ENCODE measurements at regions not wholly inside any gene's neighbourhood (a gene's known extent, or its start where the extent isn't known, plus 50 kb on each side); places are given as distances from the start of the nearest gene placed in this dataset.

DNA sequence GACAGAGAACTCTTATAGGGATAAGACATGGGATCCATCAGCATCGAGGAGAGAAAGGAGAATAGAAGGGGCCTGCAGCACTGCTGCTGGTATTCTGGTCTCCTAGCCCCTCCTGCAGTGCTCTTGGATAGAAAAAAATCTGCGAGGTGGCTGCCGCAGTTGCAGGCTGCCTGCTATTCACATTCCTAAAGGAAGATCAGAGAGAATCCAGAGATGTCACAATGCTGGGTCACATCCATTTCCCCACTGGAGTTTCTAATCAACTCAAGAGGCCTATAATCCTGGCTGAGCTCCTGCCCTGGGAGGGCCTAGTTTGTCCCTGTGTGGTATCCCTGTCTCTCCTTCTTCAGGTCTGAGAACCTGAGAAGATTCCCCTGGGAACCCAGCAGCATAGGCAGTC, 357.8 kb downstream of the MAFB start:
- no peaks in the 10 kb centered on the region for H3K4me1 ChIP-seq
- no peak for TF ChIP-seq POLR2A (IDR thresholded peaks at IDR 0.05)
- TF ChIP-seq CTCF (IDR thresholded peaks at IDR 0.05), result no peak
- TF ChIP-seq EP300 (IDR thresholded peaks at IDR 0.05), result no peak
- no peak for TF ChIP-seq POLR2AphosphoS5 (IDR thresholded peaks at IDR 0.05)
- H3K27me3 ChIP-seq, result no peaks in the 10 kb centered on the region
- no peaks in the 10 kb centered on the region for H3K36me3 ChIP-seq
- no peak for DNase-seq
- no peak overlapping the region for H3K4me3 ChIP-seq
- intact Hi-C loops (cut with DNase I; ENCODE audit: low total_unique reads), result no loop called here
- no peak overlapping the region for H3K27ac ChIP-seq
- 50 to 87% (median 82%) methylated on average over 1 to 3 of the region's 3 CpGs for WGBS, 5 donors
- no peaks in the 10 kb centered on the region for H3K9me3 ChIP-seq

DNA sequence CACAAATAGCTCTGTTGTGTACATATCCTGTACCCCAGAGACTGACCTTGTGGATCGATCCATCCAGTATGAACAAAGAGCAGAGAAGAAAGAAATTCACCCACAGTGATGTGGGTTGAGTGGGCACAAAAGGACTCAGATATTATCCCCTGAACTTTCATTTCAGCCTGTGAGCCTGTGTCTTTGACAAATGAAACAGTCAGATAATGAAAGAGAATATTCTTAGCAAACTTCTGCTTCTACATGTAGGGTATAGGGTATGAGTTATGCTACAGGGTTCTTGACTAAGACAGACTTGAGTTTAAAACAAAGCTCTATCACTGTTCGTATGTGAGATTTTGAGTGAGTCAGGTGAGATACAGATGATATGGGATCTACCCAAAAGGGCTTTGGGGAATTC, 359.7 kb downstream of the MAFB start:
- WGBS, 5 donors, result 70 to 90% (median 79%) methylated on average over 2 of the region's 2 CpGs
- Histone ChIP-seq H3K27ac (no peak overlapping the region), H3K4me3 (no peak overlapping the region), H3K36me3 (no peaks in the 10 kb centered on the region), H3K9me3 (no peaks in the 10 kb centered on the region), H3K27me3 (no peaks in the 10 kb centered on the region), H3K4me1 (no peaks in the 10 kb centered on the region)
- intact Hi-C loops (cut with DNase I; ENCODE audit: low total_unique reads), result no loop called here
- no peak for DNase-seq
- TF ChIP-seq EP300 (IDR thresholded peaks at IDR 0.05), result no peak
- no peak for TF ChIP-seq POLR2AphosphoS5 (IDR thresholded peaks at IDR 0.05)
- TF ChIP-seq POLR2A (IDR thresholded peaks at IDR 0.05), result no peak
- no peak for TF ChIP-seq CTCF (IDR thresholded peaks at IDR 0.05)

DNA sequence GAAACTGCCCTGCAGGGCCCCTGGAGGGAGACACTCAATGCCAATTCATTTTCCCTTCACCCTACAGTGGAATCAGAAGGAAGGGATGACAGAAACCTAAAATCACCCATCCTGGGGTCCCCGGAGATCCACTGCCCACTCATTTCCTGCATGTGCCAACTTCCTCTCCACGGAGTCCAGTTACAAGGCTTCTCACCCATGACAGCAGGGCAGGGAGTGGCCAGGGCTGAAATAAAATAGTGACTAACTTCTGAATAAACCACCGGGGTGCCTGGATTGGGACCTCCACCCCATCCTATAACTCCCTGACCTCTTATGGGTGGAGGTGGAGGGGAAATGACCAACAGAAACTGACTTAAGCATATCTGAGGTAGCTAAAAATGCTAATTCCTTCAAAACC, 362.3 kb downstream of the MAFB start:
- WGBS, 5 donors, result 57 to 69% (median 65%) methylated on average over 3 of the region's 3 CpGs
- no peaks in the 10 kb centered on the region for H3K9me3 ChIP-seq
- no peaks in the 10 kb centered on the region for H3K27me3 ChIP-seq
- TF ChIP-seq EP300 (IDR thresholded peaks at IDR 0.05) (no peak), POLR2A (IDR thresholded peaks at IDR 0.05) (no peak), POLR2AphosphoS5 (IDR thresholded peaks at IDR 0.05) (no peak), CTCF (IDR thresholded peaks at IDR 0.05) (no peak)
- no peak overlapping the region for H3K4me3 ChIP-seq
- no peak overlapping the region for H3K27ac ChIP-seq
- DNase-seq, result no peak
- no peaks in the 10 kb centered on the region for H3K4me1 ChIP-seq
- intact Hi-C loops (cut with DNase I; ENCODE audit: low total_unique reads), result no loop called here
- H3K36me3 ChIP-seq, result no peaks in the 10 kb centered on the region

DNA sequence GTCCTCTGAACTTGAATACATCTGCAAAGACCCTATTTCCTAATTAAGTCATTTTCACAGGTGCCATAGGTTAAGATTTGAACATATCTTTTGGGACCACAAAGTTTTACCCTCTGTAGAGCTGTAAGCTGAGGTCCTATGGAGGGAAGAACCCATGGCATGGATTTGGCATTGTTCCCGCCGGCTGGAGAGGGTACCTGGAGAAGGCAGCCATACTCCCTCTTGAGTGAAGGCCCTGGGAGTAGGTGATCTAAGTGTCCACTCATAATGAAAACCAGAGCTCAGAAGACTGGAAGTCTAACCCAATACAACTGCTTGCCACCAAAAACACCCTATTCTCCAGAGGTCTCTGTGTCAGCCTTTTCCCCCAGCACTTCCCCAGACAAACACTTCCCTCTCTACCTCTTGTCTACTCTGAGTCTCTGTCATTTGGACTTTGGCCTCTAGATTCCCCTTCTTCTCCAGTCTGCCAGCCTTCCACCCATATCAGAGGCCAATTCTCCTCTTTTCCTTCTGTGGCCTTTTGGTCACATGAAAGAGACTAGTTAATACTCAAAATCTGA, 363.9 kb downstream of the MAFB start:
- Histone ChIP-seq H3K9me3 (no peaks in the 10 kb centered on the region), H3K4me1 (no peaks in the 10 kb centered on the region), H3K27me3 (no peaks in the 10 kb centered on the region), H3K4me3 (no peak overlapping the region), H3K27ac (no peak overlapping the region), H3K36me3 (no peaks in the 10 kb centered on the region)
- no peak for DNase-seq
- TF ChIP-seq POLR2AphosphoS5 (IDR thresholded peaks at IDR 0.05) (no peak), POLR2A (IDR thresholded peaks at IDR 0.05) (no peak), CTCF (IDR thresholded peaks at IDR 0.05) (no peak), EP300 (IDR thresholded peaks at IDR 0.05) (no peak)
- 85 to 100% (median 97%) methylated on average over 2 of the region's 2 CpGs for WGBS, 5 donors
- intact Hi-C loops (cut with DNase I; ENCODE audit: low total_unique reads), result no loop called here

Measured in stomach (tissue), 8 donors.